GM12874 (cell line): ENCODE measurements at regions not wholly inside any gene's neighbourhood (a gene's known extent, or its start where the extent isn't known, plus 50 kb on each side); places are given as distances from the start of the nearest gene placed in this dataset.

ENCODE experiments used
- CTCF ChIP-seq: IDR thresholded peaks from 2 replicates; pipeline ENCODE4 v1.5.1; 2011; ENCODE audit warnings: low read depth, mild to moderate bottlenecking, control low read depth, low read length, moderate library complexity; ENCODE audit not compliant: insufficient read depth

- TF ChIP-seq CTCF: no peak
Observed at GRCh38 chr10:125294109-125294508, 133.7 kb upstream of the CTBP2 start.

DNA sequence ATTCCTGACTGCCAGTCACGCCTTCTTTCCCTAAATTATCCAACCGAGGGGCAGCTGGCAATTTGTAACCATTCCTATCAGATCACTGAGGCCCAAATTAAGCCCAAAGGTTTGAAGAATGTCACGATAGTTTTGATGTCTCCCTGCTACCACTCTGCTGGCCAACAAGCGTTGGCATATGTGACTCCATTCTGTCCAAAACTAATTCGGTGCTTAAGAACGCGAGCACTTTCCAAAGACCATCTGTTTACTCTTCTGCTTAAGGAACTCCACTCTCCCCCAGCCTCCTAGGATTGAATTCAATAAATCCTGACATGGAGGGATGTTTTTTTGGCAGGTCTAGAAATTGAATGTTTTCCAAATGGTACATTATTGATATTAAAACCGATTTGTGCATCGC is 131.5 kb upstream of the CTBP2 start:
- TF ChIP-seq CTCF: no peak

GRCh38 chr10:125289461-125289860 is 129.1 kb upstream of the CTBP2 start:
- TF ChIP-seq CTCF: no peak

DNA sequence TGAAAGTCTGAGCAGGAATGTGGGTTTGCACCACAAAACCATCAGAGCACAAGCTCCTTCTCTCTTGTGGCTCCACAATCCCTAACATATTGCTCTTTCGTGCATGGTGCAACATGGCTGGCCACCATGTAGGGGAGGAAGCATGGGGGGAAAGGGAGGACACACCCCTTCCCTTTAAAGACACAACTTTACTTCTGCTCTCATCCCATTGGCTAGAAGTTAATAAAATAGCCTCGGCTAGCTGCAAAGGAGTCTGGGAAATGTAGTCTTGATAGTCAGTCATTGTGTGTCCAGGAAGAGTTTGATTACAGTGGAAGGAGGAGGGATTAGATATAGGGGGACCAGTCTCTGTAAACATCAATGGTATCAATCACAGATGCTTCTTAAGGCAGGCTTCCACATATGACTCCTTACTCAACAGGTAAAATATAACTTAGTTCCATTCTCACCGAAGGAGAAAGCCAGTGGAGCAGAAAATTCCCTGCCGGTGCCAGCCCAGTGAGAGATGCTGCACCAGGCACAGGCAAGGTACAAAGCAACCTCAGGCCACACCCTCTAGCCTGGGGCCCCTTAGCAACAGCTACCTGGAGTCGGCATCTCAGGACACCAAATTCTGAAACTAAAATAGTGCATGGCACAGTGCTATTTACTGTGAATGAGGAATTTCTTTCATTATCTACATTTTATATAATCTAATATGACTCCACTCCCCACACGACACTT is 124.7 kb upstream of the CTBP2 start:
- TF ChIP-seq CTCF: no peak

DNA sequence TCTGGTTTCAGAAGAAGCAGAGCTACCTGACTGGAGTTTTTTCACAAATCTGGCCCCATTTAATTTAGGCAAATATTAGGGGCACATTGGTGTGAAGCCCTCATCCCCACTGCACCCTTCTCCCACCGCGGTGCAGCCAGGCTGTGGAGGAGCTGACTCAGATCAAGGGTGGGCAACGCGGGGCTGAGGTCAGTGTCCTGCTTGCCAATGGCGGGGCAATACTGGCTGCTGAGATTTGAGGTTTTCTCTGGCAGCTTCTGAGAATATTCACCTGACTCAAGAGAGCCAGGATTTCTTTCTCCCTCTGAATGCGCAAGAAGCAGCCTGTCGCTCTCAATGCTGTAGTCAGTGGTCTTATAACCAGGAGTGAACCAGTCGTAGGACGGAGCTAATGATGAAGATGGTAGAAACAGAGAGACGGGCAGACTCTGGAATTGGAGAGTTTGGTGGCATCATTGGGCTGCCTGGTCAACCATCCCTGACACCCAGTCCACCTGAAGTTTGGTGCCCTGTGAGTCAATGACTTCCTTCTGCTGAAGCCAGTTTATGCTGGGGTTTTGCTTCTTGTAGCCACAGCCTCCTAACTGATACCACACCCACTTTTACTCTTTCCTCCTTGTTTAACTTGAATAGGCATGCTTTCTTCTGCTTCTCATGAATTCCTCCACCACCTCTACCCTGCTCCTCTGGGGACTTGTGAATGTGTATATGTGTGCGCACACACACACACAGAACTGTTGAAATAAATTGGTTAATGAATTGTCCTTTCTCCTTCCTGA is 123.7 kb upstream of the CTBP2 start:
- TF ChIP-seq CTCF: no peak

- no peak for TF ChIP-seq CTCF
Observed at GRCh38 chr10:125283191-125283835, 123.0 kb upstream of the CTBP2 start.

DNA sequence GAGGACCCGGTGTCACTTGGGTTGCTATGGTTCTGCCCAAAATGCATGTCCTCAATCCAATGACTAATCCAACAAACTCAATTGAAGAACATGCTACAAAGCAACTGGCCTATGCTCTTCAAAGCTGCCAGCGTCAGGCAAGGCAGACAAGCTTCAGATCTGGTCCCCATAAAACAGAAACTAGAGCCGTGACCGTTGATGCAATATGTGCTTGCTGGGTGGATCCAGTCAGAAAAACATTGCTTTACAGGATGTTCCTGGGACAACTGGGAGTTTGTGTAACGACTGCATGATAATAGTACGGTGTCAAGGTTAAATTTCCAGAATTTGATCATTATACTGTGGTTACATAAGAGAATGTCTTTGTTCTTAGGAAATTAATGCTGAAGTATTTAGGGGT is 120.7 kb upstream of the CTBP2 start:
- TF ChIP-seq CTCF: no peak
